ENCODE measurements at regions not wholly inside any gene's neighbourhood (a gene's known extent, or its start where the extent isn't known, plus 50 kb on each side); places are given as distances from the start of the nearest gene placed in this dataset.

DNA sequence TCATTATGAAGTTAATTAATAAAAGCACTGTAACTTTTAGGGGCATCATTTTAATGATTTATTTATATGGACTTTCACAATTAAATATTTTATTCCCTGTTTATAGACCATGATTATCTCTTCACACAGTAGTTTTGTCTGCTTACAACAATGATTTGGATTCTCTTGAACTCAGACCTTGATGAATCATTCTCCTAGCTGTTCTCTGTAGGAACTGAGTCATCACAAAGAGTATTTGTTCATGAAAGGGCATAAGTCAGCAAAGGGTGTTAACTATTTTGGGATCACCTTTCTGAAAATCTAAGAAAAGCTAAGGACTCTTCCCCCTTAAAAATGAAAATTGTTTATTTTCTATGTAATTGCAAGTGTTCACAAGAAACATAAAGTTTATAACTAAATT, 461.1 kb upstream of the UBE2E3 start:
- TF ChIP-seq TAF1 (IDR thresholded peaks at IDR 0.05; ENCODE audit: borderline replicate concordance, insufficient read depth, low read length) (no peak), REST (IDR thresholded peaks at IDR 0.05; ENCODE audit: insufficient read depth in 1 of 2, low read depth in 2 of 2, low read length in 2 of 2) (no peak), SIN3A (IDR thresholded peaks at IDR 0.05; ENCODE audit: borderline replicate concordance, insufficient read depth, low read length) (no peak)
